ENCODE measurements at regions not wholly inside any gene's neighbourhood (a gene's known extent, or its start where the extent isn't known, plus 50 kb on each side); places are given as distances from the start of the nearest gene placed in this dataset.

GRCh38 chr9:118993965-118994364, 375.3 kb downstream of the BRINP1 start:
- TF ChIP-seq, protein P1, sequence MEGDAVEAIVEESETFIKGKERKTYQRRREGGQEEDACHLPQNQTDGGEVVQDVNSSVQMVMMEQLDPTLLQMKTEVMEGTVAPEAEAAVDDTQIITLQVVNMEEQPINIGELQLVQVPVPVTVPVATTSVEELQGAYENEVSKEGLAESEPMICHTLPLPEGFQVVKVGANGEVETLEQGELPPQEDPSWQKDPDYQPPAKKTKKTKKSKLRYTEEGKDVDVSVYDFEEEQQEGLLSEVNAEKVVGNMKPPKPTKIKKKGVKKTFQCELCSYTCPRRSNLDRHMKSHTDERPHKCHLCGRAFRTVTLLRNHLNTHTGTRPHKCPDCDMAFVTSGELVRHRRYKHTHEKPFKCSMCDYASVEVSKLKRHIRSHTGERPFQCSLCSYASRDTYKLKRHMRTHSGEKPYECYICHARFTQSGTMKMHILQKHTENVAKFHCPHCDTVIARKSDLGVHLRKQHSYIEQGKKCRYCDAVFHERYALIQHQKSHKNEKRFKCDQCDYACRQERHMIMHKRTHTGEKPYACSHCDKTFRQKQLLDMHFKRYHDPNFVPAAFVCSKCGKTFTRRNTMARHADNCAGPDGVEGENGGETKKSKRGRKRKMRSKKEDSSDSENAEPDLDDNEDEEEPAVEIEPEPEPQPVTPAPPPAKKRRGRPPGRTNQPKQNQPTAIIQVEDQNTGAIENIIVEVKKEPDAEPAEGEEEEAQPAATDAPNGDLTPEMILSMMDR (IDR thresholded peaks at IDR 0.05; ENCODE audit: insufficient read depth in 1 of 2, low read depth in 1 of 2, low read length in 1 of 2, severe bottlenecking in 1 of 2, unreplicated experiment in 1 of 2), result no peak
- intact Hi-C loops (cut with micrococcal nuclease; ENCODE audit: unreplicated experiment), result no loop called here

GRCh38 chr9:119002491-119002890, 366.7 kb downstream of the BRINP1 start:
- Mint-ChIP-seq H3K36me3 (ENCODE audit: insufficient read depth, unreplicated experiment) (no peaks in the 10 kb centered on the region), H3K27me3 (ENCODE audit: insufficient read depth, unreplicated experiment) (no peaks in the 10 kb centered on the region), H3K4me3 (ENCODE audit: unreplicated experiment) (no peak overlapping the region), H3K9me3 (ENCODE audit: unreplicated experiment) (no peaks in the 10 kb centered on the region), H3K4me1 (ENCODE audit: low read depth, unreplicated experiment) (no peaks in the 10 kb centered on the region), H3K27ac (ENCODE audit: unreplicated experiment) (no peak overlapping the region)
- H3K4me1 ChIP-seq, result no peaks in the 10 kb centered on the region
- H3K4me3 ChIP-seq (ENCODE audit: low read depth, low read length), result no peak overlapping the region
- intact Hi-C loops (cut with micrococcal nuclease; ENCODE audit: unreplicated experiment), result no loop called here
- no TSS peak for BruUV-seq (replicated peaks)
- H3K27me3 ChIP-seq (replicated peaks; ENCODE audit: control insufficient read depth, insufficient read depth, low read length), result no peaks in the 10 kb centered on the region
- H3K36me3 ChIP-seq (ENCODE audit: control insufficient read depth, insufficient read depth, low read length), result no peaks in the 10 kb centered on the region
- ChIA-PET CTCF (no interaction called here), POLR2A (no interaction called here)
- TF ChIP-seq, protein P1 (IDR thresholded peaks at IDR 0.05; ENCODE audit: insufficient read depth in 1 of 2, low read depth in 1 of 2, low read length in 1 of 2, severe bottlenecking in 1 of 2, unreplicated experiment in 1 of 2), result no peak
- DNase-seq, result no peak
- no peaks in the 10 kb centered on the region; the same call in 1 of the 2 replicates for H3K9me3 ChIP-seq

More at GRCh38 chr9:118993965-118994364, 375.3 kb downstream of the BRINP1 start:
- POLR2A ChIA-PET, result no interaction called here
- H3K36me3 ChIP-seq (ENCODE audit: control insufficient read depth, insufficient read depth, low read length), result no peaks in the 10 kb centered on the region
- no peak overlapping the region for H3K4me3 ChIP-seq (ENCODE audit: low read depth, low read length)
- no peaks in the 10 kb centered on the region for H3K4me1 Mint-ChIP-seq (ENCODE audit: low read depth, unreplicated experiment)
- CTCF ChIA-PET, result no interaction called here
- no peaks in the 10 kb centered on the region for H3K4me1 ChIP-seq
- H3K27me3 Mint-ChIP-seq (ENCODE audit: insufficient read depth, unreplicated experiment), result peaks cover 11% of the 10 kb centered on the region
- no peaks in the 10 kb centered on the region for H3K27me3 ChIP-seq (replicated peaks; ENCODE audit: control insufficient read depth, insufficient read depth, low read length)
- no peak for DNase-seq
- no peaks in the 10 kb centered on the region for H3K9me3 Mint-ChIP-seq (ENCODE audit: unreplicated experiment)
- H3K27ac Mint-ChIP-seq (ENCODE audit: unreplicated experiment), result no peak overlapping the region
- no peak overlapping the region for H3K4me3 Mint-ChIP-seq (ENCODE audit: unreplicated experiment)
- H3K9me3 ChIP-seq, result no peaks in the 10 kb centered on the region; the same call in 1 of the 2 replicates
- H3K36me3 Mint-ChIP-seq (ENCODE audit: insufficient read depth, unreplicated experiment), result no peaks in the 10 kb centered on the region
- no TSS peak for BruUV-seq (replicated peaks)

GRCh38 chr9:119003201-119003611, 366.0 kb downstream of the BRINP1 start:
- Histone ChIP-seq H3K4me3 (ENCODE audit: low read depth, low read length) (no peak overlapping the region), H3K4me1 (no peaks in the 10 kb centered on the region), H3K9me3 (no peaks in the 10 kb centered on the region), H3K27me3 (replicated peaks; ENCODE audit: control insufficient read depth, insufficient read depth, low read length) (no peaks in the 10 kb centered on the region), H3K36me3 (ENCODE audit: control insufficient read depth, insufficient read depth, low read length) (no peaks in the 10 kb centered on the region)
- no peak overlapping the region for H3K27ac Mint-ChIP-seq (ENCODE audit: unreplicated experiment)
- CTCF ChIA-PET, result no interaction called here
- H3K36me3 Mint-ChIP-seq (ENCODE audit: insufficient read depth, unreplicated experiment), result no peaks in the 10 kb centered on the region
- H3K27me3 Mint-ChIP-seq (ENCODE audit: insufficient read depth, unreplicated experiment), result no peaks in the 10 kb centered on the region
- intact Hi-C loops (cut with micrococcal nuclease; ENCODE audit: unreplicated experiment), result no loop called here
- DNase-seq, result no peak
- TF ChIP-seq, protein P1 (IDR thresholded peaks at IDR 0.05; ENCODE audit: insufficient read depth in 1 of 2, low read depth in 1 of 2, low read length in 1 of 2, severe bottlenecking in 1 of 2, unreplicated experiment in 1 of 2), result no peak
- no peaks in the 10 kb centered on the region for H3K4me1 Mint-ChIP-seq (ENCODE audit: low read depth, unreplicated experiment)
- no TSS peak for BruUV-seq (replicated peaks)
- H3K9me3 Mint-ChIP-seq (ENCODE audit: unreplicated experiment), result no peaks in the 10 kb centered on the region
- H3K4me3 Mint-ChIP-seq (ENCODE audit: unreplicated experiment), result no peak overlapping the region
- POLR2A ChIA-PET, result no interaction called here

Data from Caco-2 (cell line).